Hematopoietic multipotent progenitor cell treated with erythropoietin and hydrocortisone succinate and interleukin-3 and kit ligand, for 15 days (in vitro differentiated cells): ENCODE measurements at regions not wholly inside any gene's neighbourhood (a gene's known extent, or its start where the extent isn't known, plus 50 kb on each side); places are given as distances from the start of the nearest gene placed in this dataset.
"Not testable (repeated sequence)": the region's sequence is repeated elsewhere in the genome, so short reads cannot be mapped to it uniquely, and the experiment has no call there.

Source experiments
- DNase-seq: peaks from one replicate; pipeline ENCODE4 v3.0.0-alpha.2; 2015; ENCODE audit warnings: low spot score

DNA sequence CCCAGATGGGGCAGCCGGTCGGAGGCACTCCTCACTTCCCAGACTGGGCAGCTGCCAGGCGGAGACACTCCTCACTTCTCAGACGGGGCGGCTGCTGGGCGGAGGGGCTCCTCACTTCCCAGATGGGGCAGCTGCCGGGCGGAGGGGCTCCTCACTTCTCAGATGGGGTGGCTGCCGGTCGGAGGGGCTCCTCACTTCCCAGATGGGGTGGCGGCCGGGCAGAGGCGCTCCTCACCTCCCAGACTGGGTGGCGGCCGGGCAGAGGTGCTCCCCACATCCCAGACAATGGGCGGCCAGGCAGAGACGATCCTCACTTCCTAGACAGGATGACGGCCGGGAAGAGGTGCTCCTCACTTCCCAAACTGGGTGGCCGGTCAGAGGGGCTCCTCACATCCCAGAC, 55.2 kb upstream of the DHRS4 start:
- DNase-seq, result not testable (repeated sequence)

DNA sequence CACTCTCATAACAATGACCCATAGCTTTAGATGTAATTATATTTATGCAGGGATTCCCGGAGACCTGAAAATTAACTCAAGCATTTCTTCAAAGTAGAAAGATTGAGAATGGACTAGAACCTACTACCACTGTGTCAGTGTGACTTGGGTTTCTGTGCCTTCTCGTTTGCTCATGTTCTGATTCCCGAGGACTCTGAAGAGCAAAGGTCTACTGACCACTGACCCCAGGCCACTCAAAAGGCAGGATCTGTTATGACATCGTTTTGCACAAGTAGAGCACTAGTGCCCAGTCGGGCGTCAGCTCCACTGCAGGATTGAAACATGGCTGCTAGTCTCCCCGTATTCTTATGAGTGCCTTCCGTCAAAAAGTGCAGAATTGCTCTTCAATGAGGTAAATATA, 53.8 kb upstream of the DHRS4 start:
- DNase-seq, result no peak

DNA sequence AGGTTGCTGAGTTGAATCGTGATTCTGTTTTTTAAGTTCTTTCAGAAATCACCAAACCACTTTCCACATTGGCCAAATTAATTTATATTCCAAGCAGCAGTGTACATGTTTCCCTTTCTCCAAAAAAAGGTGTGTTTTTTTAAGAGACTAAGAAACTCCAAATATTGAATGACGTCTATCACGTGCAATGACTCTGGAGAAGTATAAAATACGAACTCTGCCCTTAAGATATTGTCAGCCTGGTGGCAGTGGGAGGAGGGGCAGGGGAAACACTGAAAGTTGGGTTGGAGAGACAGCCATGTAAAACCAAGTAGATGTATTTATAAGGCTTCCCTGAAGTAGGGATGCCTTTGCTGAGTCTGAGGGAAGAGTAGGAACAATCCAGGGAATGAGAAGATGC, 50.1 kb upstream of the DHRS4 start:
- DNase-seq, result no peak
